ENCODE measurements at regions not wholly inside any gene's neighbourhood (a gene's known extent, or its start where the extent isn't known, plus 50 kb on each side); places are given as distances from the start of the nearest gene placed in this dataset.

DNA sequence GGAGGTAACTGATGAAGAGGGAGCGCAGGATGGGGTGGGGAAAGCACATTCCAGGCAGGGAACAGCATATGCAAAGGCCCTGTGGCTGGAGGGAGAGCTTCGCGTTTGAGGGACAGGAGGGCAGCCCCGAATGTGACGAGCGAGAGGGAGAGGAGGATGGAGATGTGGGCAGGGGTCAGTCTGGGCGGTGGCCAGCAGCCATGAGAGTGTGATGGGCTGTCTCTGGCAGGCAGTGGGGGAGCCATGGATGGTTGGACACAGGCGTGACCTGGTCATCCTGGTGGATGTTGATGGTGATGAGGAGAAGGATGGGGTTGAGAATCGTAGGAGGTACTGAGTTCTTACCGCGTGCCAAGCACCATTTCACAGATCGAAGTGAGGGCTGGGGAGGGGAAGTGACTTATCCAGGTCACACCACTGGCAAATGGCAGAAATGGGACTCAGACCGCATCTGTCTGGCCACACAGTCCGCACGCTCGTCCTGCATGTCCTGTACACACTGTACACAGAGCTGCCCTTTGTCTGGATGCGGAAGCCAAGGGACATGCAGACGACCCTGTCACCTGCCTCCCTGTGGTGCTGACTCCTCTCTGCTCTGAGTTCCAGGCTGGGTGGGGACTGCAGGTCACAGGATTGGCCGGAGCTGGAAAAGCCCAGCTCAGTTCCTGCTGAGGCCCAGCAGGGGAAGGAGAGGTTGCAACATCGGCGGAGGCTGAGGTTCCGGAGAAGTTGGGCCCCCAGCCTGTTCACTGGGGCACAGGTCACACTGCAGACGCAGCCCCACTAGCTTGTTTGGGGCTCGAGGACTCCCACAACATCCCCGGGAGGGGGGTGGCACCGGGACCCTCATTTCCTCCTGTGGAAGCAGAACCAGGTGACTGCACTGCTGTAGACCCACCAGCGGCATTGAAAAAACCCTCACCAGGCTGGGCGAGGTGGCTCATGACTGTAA lies 165.6 kb upstream of the IER5L start:
- no peak for DNase-seq (ENCODE audit: low read depth)

DNA sequence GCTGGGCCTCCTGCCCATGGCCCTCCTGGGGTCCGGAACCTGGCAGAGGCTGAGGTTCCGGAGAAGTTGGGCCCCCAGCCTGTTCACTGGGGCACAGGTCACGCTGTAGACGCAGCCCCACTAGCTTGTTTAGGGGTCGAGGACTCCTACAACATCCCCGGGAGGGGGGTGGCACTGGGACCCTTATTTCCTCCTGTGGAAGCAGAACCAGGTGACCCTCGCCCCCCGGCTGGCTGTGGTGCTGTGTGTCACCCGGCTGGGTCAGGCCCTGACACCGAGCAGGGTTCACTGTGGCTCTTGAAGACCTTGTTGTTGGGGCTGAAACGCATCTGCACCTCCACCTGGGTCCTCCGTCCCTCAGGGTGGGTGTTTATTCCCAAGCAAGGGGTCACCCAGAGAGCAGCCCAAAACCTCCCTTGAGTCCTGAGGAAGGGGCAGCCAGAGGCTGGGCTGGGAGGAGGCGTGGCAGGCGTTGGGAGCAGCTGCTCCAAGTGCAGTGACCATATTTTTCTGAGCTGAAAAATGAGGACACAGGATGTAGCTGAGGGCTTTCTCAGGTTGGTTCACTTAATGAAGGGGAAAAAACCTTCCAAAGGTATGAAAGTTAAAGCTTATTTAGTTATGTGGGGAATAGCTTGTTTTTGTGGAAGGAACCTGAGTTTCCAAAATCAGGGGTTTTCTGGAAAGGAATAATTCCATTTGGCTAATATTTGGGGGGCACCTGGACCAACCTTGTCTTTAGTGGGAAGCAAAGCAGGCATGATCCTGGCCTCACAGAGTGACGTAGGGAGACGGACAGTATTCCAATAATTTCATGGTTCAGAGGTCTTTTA lies 164.7 kb upstream of the IER5L start:
- no peak for DNase-seq (ENCODE audit: low read depth)

DNA sequence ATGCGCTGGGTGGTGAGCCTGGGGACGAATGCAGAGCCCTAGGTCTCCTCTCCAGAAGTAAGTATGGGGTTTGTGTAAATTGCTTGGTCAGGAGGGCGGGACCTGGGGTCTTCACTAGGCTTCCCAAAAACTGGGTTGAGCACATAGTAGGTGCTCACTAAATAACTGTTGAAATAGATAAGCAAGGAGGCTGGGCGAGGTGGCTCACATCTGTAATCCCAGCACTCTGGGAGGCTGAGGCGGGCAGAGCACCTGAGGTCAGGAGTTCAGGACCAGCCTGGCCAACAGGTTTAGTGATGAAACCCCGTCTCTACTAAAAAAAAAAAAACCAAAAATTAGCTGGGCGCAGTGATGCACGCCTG lies 163.9 kb upstream of the IER5L start:
- DNase-seq (ENCODE audit: low read depth): no peak

DNA sequence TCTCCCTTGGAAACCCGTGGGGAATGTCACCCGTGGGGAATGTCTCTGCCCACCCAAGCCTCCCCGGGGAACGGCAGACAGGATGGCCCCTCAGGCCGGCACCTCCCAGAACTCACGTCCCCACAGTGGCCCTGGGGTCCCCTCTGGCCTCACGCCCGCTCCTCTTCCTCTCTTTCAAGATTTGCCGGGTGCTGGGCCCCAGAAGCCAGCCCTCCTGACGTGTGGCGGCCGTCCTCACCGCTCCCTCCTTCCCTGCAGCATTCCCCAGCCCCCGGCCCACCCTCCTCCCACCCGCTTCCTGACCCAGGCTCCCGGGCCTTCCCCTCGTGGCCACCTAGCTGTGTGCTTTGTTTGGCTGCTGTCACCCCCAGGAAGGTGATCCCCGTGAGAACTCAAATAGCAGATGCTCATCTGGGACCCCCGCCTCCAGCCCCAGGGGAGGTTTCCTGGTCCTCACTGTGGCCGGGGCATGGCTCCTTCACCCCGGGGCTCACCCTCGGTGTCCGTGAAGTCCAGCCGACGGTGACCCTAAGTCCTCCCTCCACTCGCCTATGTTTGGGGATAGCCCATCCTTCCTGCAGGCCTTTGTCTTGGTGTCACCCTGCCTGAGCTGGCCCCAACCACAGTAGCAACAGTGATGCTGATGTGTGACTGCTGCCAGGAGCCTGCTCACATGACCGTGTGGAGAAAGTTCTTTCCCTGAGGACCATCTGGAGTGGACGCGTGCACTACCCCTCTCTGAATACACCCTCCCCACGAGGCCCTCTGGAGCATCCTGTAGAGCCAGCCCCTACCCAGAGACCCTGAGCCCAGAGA lies 163.3 kb upstream of the IER5L start:
- DNase-seq (ENCODE audit: low read depth): no peak

DNA sequence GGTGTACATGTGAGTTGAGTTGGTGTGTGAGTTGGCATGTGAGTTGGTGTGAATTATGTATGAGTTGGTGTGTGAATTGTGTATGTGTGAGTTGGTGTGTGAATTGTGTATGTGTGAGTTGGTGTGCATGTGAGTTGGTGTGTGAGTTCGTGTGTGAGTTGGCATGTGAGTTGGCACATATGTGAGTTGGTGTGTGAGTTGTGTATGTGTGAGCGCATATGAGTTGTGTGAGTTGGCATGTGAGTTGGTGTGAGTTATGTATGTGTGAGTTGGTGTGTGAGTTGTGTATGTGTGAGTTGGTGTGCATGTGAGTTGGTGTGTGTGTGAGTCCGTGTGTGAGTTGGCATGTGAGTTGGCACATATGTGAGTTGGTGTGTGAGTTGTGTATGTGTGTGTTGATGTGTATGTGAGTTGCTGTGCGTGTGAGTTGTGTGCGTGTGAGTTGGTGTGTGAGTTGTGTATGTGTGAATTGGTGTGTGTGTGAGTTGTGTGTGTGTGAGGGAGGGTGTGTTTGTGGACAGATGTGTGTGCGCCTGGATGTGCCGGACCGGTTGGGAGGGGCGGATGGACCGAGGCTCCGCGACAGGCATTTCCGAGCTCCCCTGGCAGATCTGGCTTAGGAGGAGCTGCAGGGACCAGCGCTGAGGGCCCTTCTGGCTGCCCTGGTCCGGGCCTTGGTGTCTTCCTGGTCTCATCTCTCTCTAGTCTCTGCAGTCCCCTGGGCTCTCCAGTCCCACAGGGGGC lies 162.5 kb upstream of the IER5L start:
- no peak for DNase-seq (ENCODE audit: low read depth)

DNA sequence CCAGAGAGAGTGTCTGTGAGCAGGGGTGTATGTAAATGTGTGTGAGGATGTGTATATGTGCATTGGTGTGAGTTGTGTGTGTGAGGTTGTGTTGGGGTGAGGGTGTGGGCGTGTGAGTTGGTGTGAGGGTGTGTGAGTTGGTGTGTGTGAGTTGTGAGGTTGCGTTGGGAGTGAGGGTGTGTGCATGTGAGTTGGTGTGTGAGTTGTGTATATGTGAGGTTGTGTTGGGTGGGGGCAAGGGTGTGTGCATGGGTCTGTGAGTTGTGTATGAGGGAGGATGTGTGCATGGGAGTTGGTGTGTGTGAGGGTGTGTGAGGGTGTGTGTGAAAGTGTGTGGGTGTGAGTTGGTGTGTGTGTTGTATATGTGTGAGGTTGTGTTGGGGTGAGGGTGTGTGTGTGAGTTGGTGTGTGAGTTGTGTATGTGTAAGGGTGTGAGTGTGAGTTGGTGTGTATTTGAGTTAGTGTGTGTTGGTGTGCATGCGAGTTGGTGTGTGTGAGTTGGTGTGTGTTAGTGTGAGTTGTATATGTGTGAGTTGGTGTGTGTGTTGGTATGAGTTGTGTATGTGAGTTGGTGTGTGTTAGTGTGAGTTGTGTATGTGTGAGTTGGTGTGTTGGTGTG lies 161.6 kb upstream of the IER5L start:
- DNase-seq (ENCODE audit: low read depth): no peak

DNA sequence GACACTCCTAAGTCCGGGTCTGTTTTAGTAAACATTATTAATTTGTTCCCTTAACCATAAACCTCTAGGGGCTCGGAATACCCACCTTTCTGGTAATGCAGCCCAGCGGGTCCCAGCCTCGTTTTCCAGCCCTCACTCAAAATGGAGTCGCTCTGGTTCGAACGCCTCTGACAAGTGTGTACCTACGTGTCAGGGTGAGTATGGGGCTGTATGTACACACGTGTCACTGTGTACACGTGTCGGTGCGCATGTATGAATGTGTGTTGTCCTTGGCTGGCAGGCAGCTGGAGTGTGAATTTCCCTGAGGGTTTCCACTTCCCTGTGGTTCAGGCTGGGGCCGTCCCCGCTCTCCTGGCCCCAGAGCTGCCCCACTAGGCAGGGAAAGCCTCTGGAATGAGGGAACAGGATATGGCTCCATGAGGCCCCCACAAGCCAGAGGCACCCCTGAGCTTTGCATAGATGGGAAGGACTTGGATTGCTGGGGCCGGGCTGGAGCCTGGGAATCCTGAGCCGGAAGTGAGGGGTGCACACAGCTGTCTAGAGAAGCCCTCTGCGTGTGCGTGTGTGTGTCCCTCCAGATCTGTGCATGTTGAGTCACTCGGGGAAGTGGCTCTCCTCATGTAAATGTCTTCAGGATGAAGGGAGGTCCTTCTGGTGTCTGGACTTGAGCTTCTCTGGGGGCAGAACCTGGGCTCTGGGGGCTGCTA lies 160.8 kb upstream of the IER5L start:
- no peak for DNase-seq (ENCODE audit: low read depth)

DNA sequence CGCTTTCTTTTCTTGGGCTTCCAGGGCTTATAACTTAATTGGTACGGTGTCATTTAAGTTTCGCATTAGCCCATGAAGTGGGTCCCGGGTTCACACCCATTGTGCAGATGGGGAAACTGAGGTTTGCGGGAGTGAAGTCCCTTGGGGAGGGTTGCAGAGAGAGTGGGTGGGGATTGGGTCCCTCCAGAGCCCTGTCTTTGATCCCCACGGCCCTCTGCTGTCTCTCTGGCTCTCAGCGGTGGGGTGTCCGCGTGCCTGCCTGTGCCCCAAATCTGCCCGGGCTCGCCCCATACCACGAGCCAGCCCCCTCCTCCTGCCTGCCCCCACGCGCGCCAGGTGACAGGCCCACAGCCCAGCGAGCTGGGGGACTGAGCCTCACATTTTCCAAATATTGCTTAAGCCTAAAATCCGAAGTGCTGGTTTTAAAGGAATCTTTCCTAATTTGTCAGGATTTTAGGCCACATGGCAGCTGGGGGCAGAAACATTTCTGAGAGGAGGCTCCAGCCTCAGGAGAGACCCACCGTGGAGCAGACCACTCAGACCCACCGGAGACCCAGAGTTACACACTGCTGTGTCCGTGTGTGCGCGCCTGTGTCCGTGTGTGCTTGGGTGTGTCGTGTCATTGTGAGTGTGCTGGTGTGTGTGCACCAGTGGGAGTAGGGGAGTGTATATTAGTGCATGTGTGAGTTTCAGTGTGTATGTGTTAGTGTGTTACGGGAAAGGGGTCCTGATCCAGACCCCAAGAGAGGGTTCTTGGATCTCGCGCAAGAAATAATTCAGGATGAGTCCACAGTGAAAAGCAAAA lies 159.5 kb upstream of the IER5L start:
- DNase-seq (ENCODE audit: low read depth): no peak

DNA sequence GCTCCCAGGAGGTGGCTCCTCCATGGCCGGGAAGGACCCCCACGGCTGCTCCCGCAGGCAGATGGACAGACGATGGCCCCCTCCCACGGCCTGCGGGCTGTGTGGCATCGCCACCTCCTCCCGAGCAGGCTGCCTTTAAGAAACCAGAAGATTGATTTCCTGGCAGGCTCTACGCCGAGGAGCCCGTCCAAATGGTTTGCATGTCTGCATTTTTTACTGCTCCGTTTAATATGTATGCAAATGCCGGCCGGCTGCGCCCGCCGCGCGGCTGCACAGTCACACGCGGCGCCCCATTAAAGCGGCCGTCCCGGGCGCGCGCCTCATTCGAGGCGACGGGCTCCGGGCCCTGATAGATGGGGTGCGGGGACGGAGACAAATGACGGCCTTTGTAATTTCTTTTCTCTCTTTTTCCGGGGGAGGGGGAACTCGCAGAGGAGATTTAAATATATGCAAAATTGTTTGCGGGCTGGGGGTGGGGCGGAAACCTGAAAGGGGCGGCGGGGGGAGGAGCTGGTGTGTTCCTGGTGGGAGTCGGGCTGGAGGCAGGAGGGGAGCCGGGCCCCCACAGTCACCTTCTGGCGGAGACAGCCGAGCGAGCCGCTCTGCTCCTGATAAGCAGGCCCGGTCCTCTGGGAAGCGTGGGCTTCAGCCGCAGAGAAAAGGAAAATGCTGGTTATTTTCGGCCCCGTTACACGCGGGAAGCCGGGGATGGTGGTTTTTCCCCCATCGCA lies 158.7 kb upstream of the IER5L start:
- no peak for DNase-seq (ENCODE audit: low read depth)

DNA sequence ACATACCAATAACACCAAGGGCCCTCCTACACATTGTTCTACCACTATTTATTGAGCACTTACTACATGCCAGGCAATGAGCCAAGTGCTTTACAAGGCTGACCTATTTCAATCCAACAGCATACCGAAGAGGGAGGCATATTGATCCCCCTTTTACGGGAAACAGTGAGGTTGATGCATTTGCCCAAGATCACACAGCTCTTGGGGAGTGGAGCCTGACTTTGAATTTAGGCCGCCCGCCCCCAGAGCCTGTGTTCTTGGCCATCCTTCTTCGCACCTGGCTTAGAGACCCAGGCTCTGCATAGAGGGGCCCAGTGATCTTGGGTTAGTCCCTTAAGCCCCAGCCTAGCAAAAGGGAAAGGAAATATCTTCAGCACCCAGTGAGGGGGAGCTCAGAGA lies 158.1 kb upstream of the IER5L start:
- DNase-seq (ENCODE audit: low read depth): no peak

DNA sequence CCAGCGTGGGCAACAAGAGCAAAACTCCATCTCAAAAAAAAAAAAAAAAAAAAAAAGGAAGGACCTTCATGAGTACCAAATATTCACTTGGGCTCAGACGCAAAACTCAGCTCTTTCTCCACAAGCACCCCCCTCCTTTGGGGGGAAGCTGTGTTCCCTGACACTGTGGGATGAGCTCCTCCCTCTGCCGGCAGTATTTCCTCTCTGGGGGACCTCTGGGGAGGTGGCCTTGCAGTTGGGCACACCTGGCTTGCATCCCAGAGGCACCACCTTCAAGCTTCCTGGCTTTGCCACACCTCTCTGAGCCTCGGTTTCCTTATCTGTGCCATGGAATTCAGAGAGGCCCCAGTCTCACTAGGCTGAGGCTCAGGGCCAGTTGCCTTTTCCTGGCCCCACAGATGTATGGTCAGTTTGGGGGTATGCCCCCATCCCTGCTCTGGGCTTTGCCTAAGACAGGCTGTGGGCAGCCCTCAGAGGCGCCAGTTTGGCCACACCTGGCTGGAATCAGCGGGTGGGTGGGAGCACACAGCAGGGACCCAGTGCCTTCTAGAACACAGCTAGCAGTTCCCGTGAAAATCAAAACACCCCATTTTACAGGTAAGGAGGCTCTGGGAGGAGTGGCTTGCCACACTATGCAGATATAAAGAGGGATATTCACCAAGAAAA lies 157.5 kb upstream of the IER5L start:
- no peak for DNase-seq (ENCODE audit: low read depth)

DNA sequence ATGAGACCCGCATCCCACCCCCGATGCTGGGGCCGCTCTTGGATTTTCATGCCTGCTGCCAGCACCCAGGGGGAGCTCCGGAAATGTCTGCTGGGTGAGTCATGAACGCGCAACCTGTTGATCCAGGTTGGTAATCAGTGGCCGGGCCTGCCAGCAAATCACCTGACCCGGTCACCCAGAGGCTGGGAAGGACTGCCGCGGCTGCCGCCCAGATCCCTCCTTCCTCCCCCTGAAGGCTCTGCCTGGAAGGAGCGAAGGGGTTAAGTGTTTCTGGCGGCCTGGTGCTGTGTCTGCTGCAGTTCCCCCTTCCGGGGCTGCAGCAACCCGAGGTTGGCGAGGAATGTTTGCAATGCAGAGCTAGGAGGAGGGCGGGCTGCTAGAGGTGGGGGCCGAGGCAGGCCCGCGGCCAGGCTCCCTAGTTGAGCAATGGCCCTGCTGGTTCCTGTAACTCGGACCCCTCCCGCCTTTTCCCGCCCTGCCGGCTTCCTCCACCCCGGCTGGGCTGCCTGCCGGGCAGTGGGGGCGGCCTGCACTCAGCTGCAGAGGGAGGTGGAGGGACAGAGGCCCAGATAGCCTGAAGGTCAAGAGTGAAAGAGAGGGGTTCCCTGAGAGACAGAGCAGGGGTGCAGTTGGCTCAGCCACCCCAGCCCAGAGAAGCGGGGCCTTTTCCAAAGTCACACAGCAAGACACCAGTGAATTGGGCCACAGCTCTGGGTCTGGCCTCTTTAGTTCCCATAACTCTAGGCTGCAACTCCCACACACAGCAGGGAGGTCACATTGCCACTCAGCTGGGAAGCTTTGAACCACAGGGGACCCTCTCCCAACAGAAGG lies 156.3 kb upstream of the IER5L start:
- peak; percentile 75 for DNase-seq (ENCODE audit: low read depth)

DNA sequence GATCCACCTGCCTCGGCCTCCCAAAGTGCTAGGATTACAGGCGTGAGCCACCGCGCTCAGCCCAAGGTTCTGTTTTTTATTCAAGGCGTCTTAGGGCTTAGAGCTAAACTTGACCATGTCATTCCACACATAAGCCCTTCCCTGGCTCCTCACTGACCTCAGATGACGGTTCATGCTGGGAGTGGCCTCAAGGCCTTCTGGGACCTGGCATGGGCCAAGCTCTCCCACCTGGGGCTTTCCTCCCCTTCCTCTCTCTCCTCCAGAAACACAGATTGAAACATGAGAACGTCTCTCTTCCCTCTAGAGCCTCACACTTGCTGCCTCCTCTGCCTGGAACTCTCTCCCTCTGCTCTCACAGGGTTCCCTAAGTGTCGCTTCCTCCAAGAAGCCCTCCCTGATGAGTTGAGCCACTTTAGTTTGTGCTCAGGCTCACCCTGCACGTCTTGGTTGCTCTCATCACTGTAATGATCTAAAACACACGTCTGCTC lies 155.6 kb upstream of the IER5L start:
- DNase-seq (ENCODE audit: low read depth): no peak

DNA sequence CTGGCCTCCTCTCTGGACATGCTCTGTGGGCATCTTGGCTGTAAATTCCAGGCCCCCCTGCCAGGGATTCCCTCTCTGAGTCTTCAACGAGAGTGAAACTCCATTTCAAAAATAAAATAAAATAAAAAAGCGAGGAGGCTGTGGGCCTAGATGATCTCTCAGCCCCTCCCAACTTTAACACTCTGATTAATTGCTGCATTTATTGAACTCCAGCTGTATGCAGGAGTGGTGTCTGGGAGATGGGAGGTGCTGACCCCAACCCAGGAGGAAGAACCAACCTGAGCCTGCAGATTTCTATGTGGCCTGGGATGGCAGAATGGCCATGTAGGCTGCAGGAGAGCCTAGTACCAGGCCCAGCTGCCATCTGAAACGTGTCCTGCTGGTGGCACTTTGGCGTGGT lies 154.5 kb upstream of the IER5L start:
- no peak for DNase-seq (ENCODE audit: low read depth)

DNA sequence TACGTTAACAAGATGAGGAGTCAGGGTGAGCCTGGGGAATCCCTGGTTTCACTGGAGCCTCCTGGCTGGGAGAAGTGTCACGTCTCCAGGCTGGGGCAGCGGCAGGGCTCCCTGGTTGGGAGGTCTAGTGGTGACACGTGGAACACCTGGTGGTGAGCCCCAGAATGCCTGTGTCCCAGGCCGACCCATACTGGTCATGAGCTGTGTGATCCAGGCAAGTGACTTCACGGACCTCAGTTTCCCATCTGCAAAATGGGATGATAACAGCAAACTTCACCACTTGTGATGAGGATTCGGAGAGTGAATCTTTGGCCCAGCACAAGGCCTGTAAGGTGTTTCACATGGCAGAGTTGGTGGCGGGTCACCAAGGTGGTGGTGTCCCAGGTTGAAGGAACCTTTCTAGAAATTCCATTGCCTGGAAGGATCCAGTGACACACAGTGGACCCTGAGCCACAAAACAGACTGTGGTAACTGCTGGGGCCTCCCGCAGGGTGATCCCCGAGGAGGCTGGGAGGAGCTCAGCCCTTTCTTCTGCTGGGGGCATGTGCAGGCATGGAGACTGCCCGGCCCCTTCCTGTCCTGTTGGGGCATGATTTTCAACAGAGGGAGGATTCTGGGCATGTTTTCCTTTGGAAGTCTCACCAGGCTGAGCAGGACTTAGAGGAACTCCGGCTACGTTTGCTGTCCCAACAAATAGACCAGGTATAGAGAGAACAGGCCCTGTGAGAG lies 153.9 kb upstream of the IER5L start:
- DNase-seq (ENCODE audit: low read depth): no peak

DNA sequence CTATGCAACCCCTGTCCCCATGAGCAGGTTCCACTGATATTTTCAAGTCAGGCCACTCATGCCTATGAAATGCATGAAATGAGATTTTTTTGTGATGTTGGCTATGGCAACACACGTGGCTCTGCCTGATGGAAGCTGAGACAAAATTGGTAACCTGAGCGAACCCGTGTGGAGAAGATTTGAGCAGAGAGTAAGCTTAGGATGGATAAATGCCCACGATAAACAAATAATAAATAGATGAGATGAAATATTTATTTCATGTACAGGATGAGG lies 153.4 kb upstream of the IER5L start:
- DNase-seq (ENCODE audit: low read depth): no peak
